ENCODE measurements at regions not wholly inside any gene's neighbourhood (a gene's known extent, or its start where the extent isn't known, plus 50 kb on each side); places are given as distances from the start of the nearest gene placed in this dataset.

GRCh38 chr3:66692042-66692765 lies 191.4 kb upstream of the LRIG1 start:
- TF ChIP-seq CTCF (IDR thresholded peaks at IDR 0.05; ENCODE audit: low read length) (no peak), EZH2 (IDR thresholded peaks at IDR 0.05; ENCODE audit: borderline replicate concordance, low read length) (no peak)
